Memory B cell (primary cell): ENCODE measurements at regions not wholly inside any gene's neighbourhood (a gene's known extent, or its start where the extent isn't known, plus 50 kb on each side); places are given as distances from the start of the nearest gene placed in this dataset.
"Not testable (repeated sequence)": the region's sequence is repeated elsewhere in the genome, so short reads cannot be mapped to it uniquely, and the experiment has no call there.

Experiments used
- ATAC-seq: fragments of 150-1000 bp; cut with Tn5 transposase; 2 replicates; pipeline ENCODE4 v1.10.0; 2021; ENCODE audit warnings: low read depth, mild to moderate bottlenecking, moderate library complexity
- DNase-seq, 2 donors: peaks; one replicate each; pipeline ENCODE4 v3.0.0; 2022; ENCODE audit warnings: low spot score in 2 of 2
- H3K27ac Mint-ChIP-seq: one replicate; pipeline ENCODE4 v1.8.0; 2022; ENCODE audit warnings: mild to moderate bottlenecking, moderate library complexity, mixed read lengths
- H3K27me3 Mint-ChIP-seq: one replicate; pipeline ENCODE4 v1.8.0; 2022; ENCODE audit warnings: mixed read lengths
- H3K36me3 Mint-ChIP-seq: one replicate; pipeline ENCODE4 v1.8.0; 2022; ENCODE audit warnings: mild to moderate bottlenecking, mixed read lengths
- H3K4me1 Mint-ChIP-seq: one replicate; pipeline ENCODE4 v1.8.0; 2022; ENCODE audit warnings: mixed read lengths
- H3K4me3 Mint-ChIP-seq: one replicate; pipeline ENCODE4 v1.8.0; 2022; ENCODE audit warnings: mild to moderate bottlenecking, moderate library complexity, mixed read lengths
- H3K9me3 Mint-ChIP-seq: one replicate; pipeline ENCODE4 v1.8.0; 2022; ENCODE audit warnings: mixed read lengths

- Mint-ChIP-seq H3K27me3 (no peaks in the 10 kb centered on the region), H3K36me3 (no peaks in the 10 kb centered on the region), H3K9me3 (no peaks in the 10 kb centered on the region), H3K4me3 (no peak overlapping the region), H3K27ac (no peak overlapping the region), H3K4me1 (no peaks in the 10 kb centered on the region)
- ATAC-seq (no peak), DNase-seq (no peak)
These were observed 147.5 kb upstream of the SYNPR start for GRCh38 chr3:63130625-63131024.

GRCh38 chr3:63132461-63133250, 145.5 kb upstream of the SYNPR start:
- Mint-ChIP-seq H3K36me3 (no peaks in the 10 kb centered on the region), H3K27ac (no peak overlapping the region), H3K27me3 (no peaks in the 10 kb centered on the region), H3K9me3 (no peaks in the 10 kb centered on the region), H3K4me1 (no peaks in the 10 kb centered on the region), H3K4me3 (no peak overlapping the region)
- DNase-seq (no peak), ATAC-seq (no peak)

- H3K36me3 Mint-ChIP-seq, result no peaks in the 10 kb centered on the region
- ATAC-seq (no peak), DNase-seq (no peak)
- H3K9me3 Mint-ChIP-seq, result peaks cover 1% of the 10 kb centered on the region
- no peaks in the 10 kb centered on the region for H3K27me3 Mint-ChIP-seq
- H3K27ac Mint-ChIP-seq, result no peak overlapping the region
- H3K4me3 Mint-ChIP-seq, result no peak overlapping the region
- H3K4me1 Mint-ChIP-seq, result no peaks in the 10 kb centered on the region
These were observed 142.7 kb upstream of the SYNPR start for GRCh38 chr3:63135367-63135766.

- not testable (repeated sequence) for DNase-seq, H3K4me1 Mint-ChIP-seq, ATAC-seq, H3K4me3 Mint-ChIP-seq, H3K27ac Mint-ChIP-seq, H3K9me3 Mint-ChIP-seq, H3K27me3 Mint-ChIP-seq, H3K36me3 Mint-ChIP-seq
These were observed 141.9 kb upstream of the SYNPR start for GRCh38 chr3:63136249-63136648.

GRCh38 chr3:63142681-63143080, 135.4 kb upstream of the SYNPR start:
- ATAC-seq, result no peak
- H3K9me3 Mint-ChIP-seq, result peaks cover 1% of the 10 kb centered on the region
- H3K27me3 Mint-ChIP-seq, result no peaks in the 10 kb centered on the region
- no peaks in the 10 kb centered on the region for H3K4me1 Mint-ChIP-seq
- no peak overlapping the region for H3K27ac Mint-ChIP-seq
- no peak for DNase-seq
- no peaks in the 10 kb centered on the region for H3K36me3 Mint-ChIP-seq
- no peak overlapping the region for H3K4me3 Mint-ChIP-seq

GRCh38 chr3:63146154-63146553, 132.0 kb upstream of the SYNPR start:
- Mint-ChIP-seq H3K36me3 (no peaks in the 10 kb centered on the region), H3K27me3 (no peaks in the 10 kb centered on the region), H3K4me1 (no peaks in the 10 kb centered on the region), H3K9me3 (peaks cover 2% of the 10 kb centered on the region), H3K4me3 (no peak overlapping the region), H3K27ac (no peak overlapping the region)
- DNase-seq (no peak), ATAC-seq (no peak)

- H3K27ac Mint-ChIP-seq, result no peak overlapping the region
- H3K4me1 Mint-ChIP-seq, result no peaks in the 10 kb centered on the region
- H3K36me3 Mint-ChIP-seq, result no peaks in the 10 kb centered on the region
- no peak for DNase-seq
- no peak overlapping the region for H3K4me3 Mint-ChIP-seq
- H3K9me3 Mint-ChIP-seq, result peaks cover 2% of the 10 kb centered on the region
- H3K27me3 Mint-ChIP-seq, result no peaks in the 10 kb centered on the region
- ATAC-seq, result no peak
These were observed 127.2 kb upstream of the SYNPR start for GRCh38 chr3:63150880-63151279.

- DNase-seq, result no peak
- Mint-ChIP-seq H3K4me3 (no peak overlapping the region), H3K27ac (no peak overlapping the region), H3K27me3 (no peaks in the 10 kb centered on the region), H3K36me3 (no peaks in the 10 kb centered on the region), H3K9me3 (peaks cover 6% of the 10 kb centered on the region), H3K4me1 (no peaks in the 10 kb centered on the region)
- ATAC-seq, result no peak
These were observed 126.2 kb upstream of the SYNPR start for GRCh38 chr3:63151897-63152296.

GRCh38 chr3:63159764-63160163, 118.3 kb upstream of the SYNPR start:
- H3K9me3 Mint-ChIP-seq, result peaks cover 6% of the 10 kb centered on the region
- H3K27ac Mint-ChIP-seq, result no peak overlapping the region
- no peaks in the 10 kb centered on the region for H3K27me3 Mint-ChIP-seq
- no peaks in the 10 kb centered on the region for H3K4me1 Mint-ChIP-seq
- ATAC-seq (no peak), DNase-seq (no peak)
- H3K4me3 Mint-ChIP-seq, result no peak overlapping the region
- H3K36me3 Mint-ChIP-seq, result no peaks in the 10 kb centered on the region

- Mint-ChIP-seq H3K27me3 (no peaks in the 10 kb centered on the region), H3K4me3 (no peak overlapping the region), H3K9me3 (peaks cover 4% of the 10 kb centered on the region), H3K27ac (no peak overlapping the region), H3K36me3 (no peaks in the 10 kb centered on the region), H3K4me1 (no peaks in the 10 kb centered on the region)
- ATAC-seq, result no peak
- no peak for DNase-seq
These were observed 111.0 kb upstream of the SYNPR start for GRCh38 chr3:63167113-63167512.

- Mint-ChIP-seq H3K4me3 (no peak overlapping the region), H3K36me3 (no peaks in the 10 kb centered on the region)
- ATAC-seq, result no peak
These were observed 109.9 kb upstream of the SYNPR start for GRCh38 chr3:63168179-63168578.

GRCh38 chr3:63179862-63180522, 98.1 kb upstream of the SYNPR start:
- Mint-ChIP-seq H3K4me1 (no peaks in the 10 kb centered on the region), H3K4me3 (no peak overlapping the region), H3K9me3 (peaks cover 9% of the 10 kb centered on the region), H3K27ac (no peak overlapping the region), H3K36me3 (no peaks in the 10 kb centered on the region), H3K27me3 (no peaks in the 10 kb centered on the region)
- ATAC-seq, result no peak
- DNase-seq, result no peak

More at GRCh38 chr3:63168179-63168578, 109.9 kb upstream of the SYNPR start:
- DNase-seq, result no peak
- Mint-ChIP-seq H3K9me3 (peaks cover 3% of the 10 kb centered on the region), H3K27me3 (no peaks in the 10 kb centered on the region), H3K4me1 (no peaks in the 10 kb centered on the region), H3K27ac (no peak overlapping the region)

- no peak overlapping the region for H3K27ac Mint-ChIP-seq
- no peaks in the 10 kb centered on the region for H3K27me3 Mint-ChIP-seq
- ATAC-seq (no peak), DNase-seq (no peak)
- H3K36me3 Mint-ChIP-seq, result no peaks in the 10 kb centered on the region
- no peaks in the 10 kb centered on the region for H3K4me1 Mint-ChIP-seq
- no peak overlapping the region for H3K4me3 Mint-ChIP-seq
- H3K9me3 Mint-ChIP-seq, result peaks cover 2% of the 10 kb centered on the region
These were observed 85.9 kb upstream of the SYNPR start for GRCh38 chr3:63192248-63192647.

GRCh38 chr3:63193647-63194046, 84.5 kb upstream of the SYNPR start:
- H3K27ac Mint-ChIP-seq, result no peak overlapping the region
- no peaks in the 10 kb centered on the region for H3K27me3 Mint-ChIP-seq
- H3K9me3 Mint-ChIP-seq, result peaks cover 2% of the 10 kb centered on the region
- H3K4me1 Mint-ChIP-seq, result no peaks in the 10 kb centered on the region
- DNase-seq (no peak), ATAC-seq (no peak)
- H3K36me3 Mint-ChIP-seq, result no peaks in the 10 kb centered on the region
- no peak overlapping the region for H3K4me3 Mint-ChIP-seq

- H3K27ac Mint-ChIP-seq, result no peak overlapping the region
- no peak for DNase-seq
- no peaks in the 10 kb centered on the region for H3K9me3 Mint-ChIP-seq
- ATAC-seq, result no peak
- no peaks in the 10 kb centered on the region for H3K36me3 Mint-ChIP-seq
- no peaks in the 10 kb centered on the region for H3K4me1 Mint-ChIP-seq
- H3K27me3 Mint-ChIP-seq, result no peaks in the 10 kb centered on the region
- no peak overlapping the region for H3K4me3 Mint-ChIP-seq
These were observed 78.5 kb upstream of the SYNPR start for GRCh38 chr3:63199606-63200005.
